GM19043 (cell line): ENCODE measurements at regions not wholly inside any gene's neighbourhood (a gene's known extent, or its start where the extent isn't known, plus 50 kb on each side); places are given as distances from the start of the nearest gene placed in this dataset.

Source experiments
- ATAC-seq: cut with Tn5 transposase; IDR thresholded peaks from one replicate; pipeline ENCODE4 v1.9.1; 2021; ENCODE audit warnings: low read depth; ENCODE audit not compliant: unreplicated experiment

- ATAC-seq, result no peak
These were observed 582.6 kb upstream of the TENM4 start for GRCh38 chr11:80023386-80023785.

GRCh38 chr11:80010536-80010935 is 569.7 kb upstream of the TENM4 start:
- ATAC-seq, result no peak

GRCh38 chr11:80009081-80009480 is 568.3 kb upstream of the TENM4 start:
- no peak for ATAC-seq

GRCh38 chr11:80007616-80008015 is 566.8 kb upstream of the TENM4 start:
- ATAC-seq, result no peak

GRCh38 chr11:79990141-79990540 is 549.3 kb upstream of the TENM4 start:
- ATAC-seq, result no peak

- ATAC-seq, result no peak
These were observed 541.4 kb upstream of the TENM4 start for GRCh38 chr11:79982185-79982584.

- ATAC-seq, result no peak
These were observed 540.1 kb upstream of the TENM4 start for GRCh38 chr11:79980916-79981315.

GRCh38 chr11:79973721-79974617 is 533.1 kb upstream of the TENM4 start:
- ATAC-seq, result no peak

- ATAC-seq, result no peak
These were observed 530.4 kb upstream of the TENM4 start for GRCh38 chr11:79971255-79971654.

GRCh38 chr11:79966592-79966991 is 525.8 kb upstream of the TENM4 start:
- no peak for ATAC-seq

GRCh38 chr11:79963856-79964645 is 523.2 kb upstream of the TENM4 start:
- no peak for ATAC-seq

- no peak for ATAC-seq
These were observed 519.6 kb upstream of the TENM4 start for GRCh38 chr11:79960461-79960860.

- no peak for ATAC-seq
These were observed 518.5 kb upstream of the TENM4 start for GRCh38 chr11:79959318-79959717.

- ATAC-seq, result no peak
These were observed 516.9 kb upstream of the TENM4 start for GRCh38 chr11:79957702-79958101.

- ATAC-seq, result no peak
These were observed 515.2 kb upstream of the TENM4 start for GRCh38 chr11:79956061-79956460.

- no peak for ATAC-seq
These were observed 512.8 kb upstream of the TENM4 start for GRCh38 chr11:79953629-79954028.

- no peak for ATAC-seq
These were observed 509.9 kb upstream of the TENM4 start for GRCh38 chr11:79950741-79951140.

- no peak for ATAC-seq
These were observed 509.3 kb upstream of the TENM4 start for GRCh38 chr11:79950172-79950571.

- ATAC-seq, result no peak
These were observed 508.7 kb upstream of the TENM4 start for GRCh38 chr11:79949574-79949973.

GRCh38 chr11:79942646-79943045 is 501.8 kb upstream of the TENM4 start:
- ATAC-seq, result no peak

- no peak for ATAC-seq
These were observed 501.3 kb upstream of the TENM4 start for GRCh38 chr11:79942090-79942489.
